ENCODE measurements at regions not wholly inside any gene's neighbourhood (a gene's known extent, or its start where the extent isn't known, plus 50 kb on each side); places are given as distances from the start of the nearest gene placed in this dataset.

GRCh38 chr2:200737585-200737984, 74.1 kb upstream of the BZW1 start (continued):
- TF ChIP-seq, protein P1, sequence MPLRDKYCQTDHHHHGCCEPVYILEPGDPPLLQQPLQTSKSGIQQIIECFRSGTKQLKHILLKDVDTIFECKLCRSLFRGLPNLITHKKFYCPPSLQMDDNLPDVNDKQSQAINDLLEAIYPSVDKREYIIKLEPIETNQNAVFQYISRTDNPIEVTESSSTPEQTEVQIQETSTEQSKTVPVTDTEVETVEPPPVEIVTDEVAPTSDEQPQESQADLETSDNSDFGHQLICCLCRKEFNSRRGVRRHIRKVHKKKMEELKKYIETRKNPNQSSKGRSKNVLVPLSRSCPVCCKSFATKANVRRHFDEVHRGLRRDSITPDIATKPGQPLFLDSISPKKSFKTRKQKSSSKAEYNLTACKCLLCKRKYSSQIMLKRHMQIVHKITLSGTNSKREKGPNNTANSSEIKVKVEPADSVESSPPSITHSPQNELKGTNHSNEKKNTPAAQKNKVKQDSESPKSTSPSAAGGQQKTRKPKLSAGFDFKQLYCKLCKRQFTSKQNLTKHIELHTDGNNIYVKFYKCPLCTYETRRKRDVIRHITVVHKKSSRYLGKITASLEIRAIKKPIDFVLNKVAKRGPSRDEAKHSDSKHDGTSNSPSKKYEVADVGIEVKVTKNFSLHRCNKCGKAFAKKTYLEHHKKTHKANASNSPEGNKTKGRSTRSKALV (CRISPR knock-in tag; IDR thresholded peaks at IDR 0.05), result no peak
- TF ChIP-seq MZF1 (CRISPR knock-in tag; IDR thresholded peaks at IDR 0.05; ENCODE audit: borderline replicate concordance) (no peak), POLR2G (IDR thresholded peaks at IDR 0.05; ENCODE audit: low read depth, low read length) (no peak), FOXK1 (CRISPR knock-in tag; IDR thresholded peaks at IDR 0.05; ENCODE audit: borderline replicate concordance, low read depth) (no peak), ARNT (IDR thresholded peaks at IDR 0.05) (no peak), BORCS8-MEF2B (CRISPR knock-in tag; IDR thresholded peaks at IDR 0.05) (no peak)
- TF ChIP-seq, protein P2, sequence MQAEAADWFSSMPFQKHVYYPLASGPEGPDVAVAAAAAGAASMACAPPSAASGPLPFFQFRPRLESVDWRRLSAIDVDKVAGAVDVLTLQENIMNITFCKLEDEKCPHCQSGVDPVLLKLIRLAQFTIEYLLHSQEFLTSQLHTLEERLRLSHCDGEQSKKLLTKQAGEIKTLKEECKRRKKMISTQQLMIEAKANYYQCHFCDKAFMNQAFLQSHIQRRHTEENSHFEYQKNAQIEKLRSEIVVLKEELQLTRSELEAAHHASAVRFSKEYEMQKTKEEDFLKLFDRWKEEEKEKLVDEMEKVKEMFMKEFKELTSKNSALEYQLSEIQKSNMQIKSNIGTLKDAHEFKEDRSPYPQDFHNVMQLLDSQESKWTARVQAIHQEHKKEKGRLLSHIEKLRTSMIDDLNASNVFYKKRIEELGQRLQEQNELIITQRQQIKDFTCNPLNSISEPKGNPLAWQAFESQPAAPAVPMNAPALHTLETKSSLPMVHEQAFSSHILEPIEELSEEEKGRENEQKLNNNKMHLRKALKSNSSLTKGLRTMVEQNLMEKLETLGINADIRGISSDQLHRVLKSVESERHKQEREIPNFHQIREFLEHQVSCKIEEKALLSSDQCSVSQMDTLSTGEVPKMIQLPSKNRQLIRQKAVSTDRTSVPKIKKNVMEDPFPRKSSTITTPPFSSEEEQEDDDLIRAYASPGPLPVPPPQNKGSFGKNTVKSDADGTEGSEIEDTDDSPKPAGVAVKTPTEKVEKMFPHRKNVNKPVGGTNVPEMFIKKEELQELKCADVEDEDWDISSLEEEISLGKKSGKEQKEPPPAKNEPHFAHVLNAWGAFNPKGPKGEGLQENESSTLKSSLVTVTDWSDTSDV (CRISPR knock-in tag; IDR thresholded peaks at IDR 0.05), result no peak

GRCh38 chr2:200738590-200738989, 73.1 kb upstream of the BZW1 start:
- POLR2A ChIA-PET, result no interaction called here
- no TSS peak for BruUV-seq (replicated peaks)
- TF ChIP-seq ZNF263 (CRISPR knock-in tag; IDR thresholded peaks at IDR 0.05), result no peak
- TF ChIP-seq MXD3 (CRISPR knock-in tag; IDR thresholded peaks at IDR 0.05), result no peak
- no peak for TF ChIP-seq ZNF180 (CRISPR knock-in tag; IDR thresholded peaks at IDR 0.05; ENCODE audit: borderline replicate concordance, low read depth)
- TF ChIP-seq ZNF12 (CRISPR knock-in tag; IDR thresholded peaks at IDR 0.05), result no peak
- TF ChIP-seq, protein P3, sequence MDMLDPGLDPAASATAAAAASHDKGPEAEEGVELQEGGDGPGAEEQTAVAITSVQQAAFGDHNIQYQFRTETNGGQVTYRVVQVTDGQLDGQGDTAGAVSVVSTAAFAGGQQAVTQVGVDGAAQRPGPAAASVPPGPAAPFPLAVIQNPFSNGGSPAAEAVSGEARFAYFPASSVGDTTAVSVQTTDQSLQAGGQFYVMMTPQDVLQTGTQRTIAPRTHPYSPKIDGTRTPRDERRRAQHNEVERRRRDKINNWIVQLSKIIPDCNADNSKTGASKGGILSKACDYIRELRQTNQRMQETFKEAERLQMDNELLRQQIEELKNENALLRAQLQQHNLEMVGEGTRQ (IDR thresholded peaks at IDR 0.05; ENCODE audit: low read depth, low read length), result no peak
- TF ChIP-seq, protein P3 (CRISPR knock-in tag; IDR thresholded peaks at IDR 0.05; ENCODE audit: borderline replicate concordance), result no peak
- TF ChIP-seq FOXK2 (IDR thresholded peaks at IDR 0.05), result no peak
- no peak for TF ChIP-seq MTA3 (CRISPR knock-in tag; IDR thresholded peaks at IDR 0.05)
- no peak for TF ChIP-seq ZFP1 (CRISPR knock-in tag; IDR thresholded peaks at IDR 0.05)
- no peak for TF ChIP-seq RARG (CRISPR knock-in tag; IDR thresholded peaks at IDR 0.05; ENCODE audit: low read depth)
- TF ChIP-seq CHCHD3 (CRISPR knock-in tag; IDR thresholded peaks at IDR 0.05), result no peak
- TF ChIP-seq CCAR2 (optimal IDR thresholded peaks at IDR 0.05; ENCODE audit: low read depth, low read length), result no peak
- no peak for TF ChIP-seq PTBP1 (IDR thresholded peaks at IDR 0.05; ENCODE audit: low read depth, low read length, poor library complexity, severe bottlenecking)

More at GRCh38 chr2:200738590-200738989, 73.1 kb upstream of the BZW1 start:
- H3K27ac ChIP-seq (ENCODE audit: extremely low read length, insufficient read depth, low read length), result no peak overlapping the region
- no peaks in the 10 kb centered on the region for H3K9me3 ChIP-seq (ENCODE audit: low read length)
- H3K36me3 ChIP-seq (replicated peaks in 1 of 2; ENCODE audit: control insufficient read depth in 1 of 2, insufficient read depth in 2 of 2, low read length in 2 of 2), result no peaks in the 10 kb centered on the region
- CTCF ChIA-PET (ENCODE audit: low intra/inter-chr PET ratio, low total read pairs), result no interaction called here
- no peak overlapping the region for H3K4me3 ChIP-seq (replicated peaks in 1 of 3; ENCODE audit: insufficient read depth in 1 of 3, low read depth in 2 of 3, low read length in 3 of 3)
- DNase-seq (ENCODE audit: low spot score) (no peak), FAIRE-seq (no peak), ATAC-seq (no peak)
- 76% methylated on average over 7 of the region's 7 CpGs for WGBS (ENCODE audit: low lambda C conversion rate)
- no peak overlapping the region for H3K4me2 ChIP-seq (ENCODE audit: low read depth, low read length)
- no peak overlapping the region for H3K9ac ChIP-seq (ENCODE audit: insufficient read depth, low read depth, low read length)
- H3K79me2 ChIP-seq (ENCODE audit: insufficient read depth, low read length), result no peaks in the 10 kb centered on the region
- H3K27me3 ChIP-seq (ENCODE audit: control insufficient read depth in 1 of 2, insufficient read depth in 2 of 2, low read length in 2 of 2), result peaks cover 0 to 9% of the 10 kb centered on the region in 2 experiments; a peak in 2 of 5 replicates
- H2AFZ ChIP-seq (ENCODE audit: low read length), result no peak overlapping the region
- in situ Hi-C loops (cut with HindIII; ENCODE audit: extremely low pct_ligation_motif_present, low pct_unique_long_range_greater_than_20kb), result no loop called here
- H3K4me1 ChIP-seq (ENCODE audit: insufficient read depth, low read length), result peaks cover 31% of the 10 kb centered on the region
- no peaks in the 10 kb centered on the region for H4K20me1 ChIP-seq (ENCODE audit: insufficient read depth, low read length)
- intact Hi-C loops (cut with micrococcal nuclease; ENCODE audit: unreplicated experiment), result loop anchor here (5.0 to 10.0 kb wide), 3 partner anchors 36 to 764 kb away; no protein-coding TSS in a partner anchor

Data from HepG2 (cell line).